Stomach (tissue), 4 donors: ENCODE measurements at regions not wholly inside any gene's neighbourhood (a gene's known extent, or its start where the extent isn't known, plus 50 kb on each side); places are given as distances from the start of the nearest gene placed in this dataset.

Experiments
- EP300 ChIP-seq: sonication (generic); formaldehyde crosslinking; IDR thresholded peaks from one replicate; pipeline ENCODE4 v1.6.1; 2017; ENCODE audit warnings: antibody characterized with exemption
- POLR2AphosphoS5 ChIP-seq, 3 donors: sonication (generic); formaldehyde crosslinking; IDR thresholded peaks; one replicate each; pipeline ENCODE4 v1.6.1; 2016; ENCODE audit warnings: antibody characterized with exemption in 3 of 3

- TF ChIP-seq EP300: no peak
- no peak for TF ChIP-seq POLR2AphosphoS5 (IDR thresholded peaks at IDR 0.05)
These were observed 553.7 kb upstream of the LMO3 start for GRCh38 chr12:17159506-17160300.
